Subcutaneous abdominal adipose tissue (tissue), 5 donors: ENCODE measurements at regions not wholly inside any gene's neighbourhood (a gene's known extent, or its start where the extent isn't known, plus 50 kb on each side); places are given as distances from the start of the nearest gene placed in this dataset.

Source experiments
- H3K27ac ChIP-seq: one replicate; pipeline ENCODE4 v1.7.0; 2013; ENCODE audit warnings: low read depth, mild to moderate bottlenecking, inconsistent platforms, low read length, moderate library complexity
- H3K27me3 ChIP-seq, 5 donors: one replicate each; pipeline ENCODE4 v1.7.0; 2013; ENCODE audit warnings: low read length in 5 of 5, inconsistent platforms in 1 of 5; ENCODE audit not compliant: control insufficient read depth in 5 of 5, insufficient read depth in 4 of 5
- H3K36me3 ChIP-seq, 5 donors: one replicate each; pipeline ENCODE4 v1.7.0; 2013; ENCODE audit warnings: low read length in 5 of 5; ENCODE audit not compliant: control insufficient read depth in 5 of 5, insufficient read depth in 5 of 5
- H3K4me1 ChIP-seq, 5 donors: one replicate each; pipeline ENCODE4 v1.7.0; 2013; ENCODE audit warnings: low read length in 5 of 5, mild to moderate bottlenecking in 3 of 5, moderate library complexity in 1 of 5; ENCODE audit not compliant: control insufficient read depth in 5 of 5, insufficient read depth in 5 of 5
- H3K4me3 ChIP-seq, 5 donors: one replicate each; pipeline ENCODE4 v1.7.0; 2013; ENCODE audit warnings: low read length in 5 of 5, low read depth in 1 of 5
- H3K9ac ChIP-seq, 5 donors: one replicate each; pipeline ENCODE4 v1.7.0; 2013; ENCODE audit warnings: low read length in 5 of 5, mild to moderate bottlenecking in 4 of 5, moderate library complexity in 3 of 5
- H3K9me3 ChIP-seq, 5 donors: one replicate each; pipeline ENCODE4 v1.7.0; 2013; ENCODE audit warnings: low read length in 5 of 5; ENCODE audit not compliant: control insufficient read depth in 5 of 5
- donor health status: healthy.
- donor health status: healthy.
- donor health status: healthy.
- donor health status: healthy.
- donor health status: healthy.

- Histone ChIP-seq H3K27ac (no peak overlapping the region), H3K27me3 (peaks cover 9 to 19% (median 13%) of the 10 kb centered on the region in 5 donors), H3K9ac (no peak overlapping the region), H3K4me1 (no peaks in the 10 kb centered on the region), H3K9me3 (no peaks in the 10 kb centered on the region), H3K4me3 (no peak overlapping the region), H3K36me3 (no peaks in the 10 kb centered on the region)
These were observed 214.3 kb upstream of the SHH start for GRCh38 chr7:156026603-156027002.

- Histone ChIP-seq H3K36me3 (no peaks in the 10 kb centered on the region), H3K27ac (no peak overlapping the region), H3K4me3 (no peak overlapping the region), H3K9ac (no peak overlapping the region), H3K27me3 (peaks cover 9 to 19% (median 12%) of the 10 kb centered on the region in 5 donors), H3K4me1 (no peaks in the 10 kb centered on the region), H3K9me3 (no peaks in the 10 kb centered on the region)
These were observed 213.9 kb upstream of the SHH start for GRCh38 chr7:156026076-156026600.

- Histone ChIP-seq H3K36me3 (no peaks in the 10 kb centered on the region), H3K9ac (no peak overlapping the region), H3K4me1 (no peaks in the 10 kb centered on the region), H3K27me3 (peaks cover 7 to 17% (median 9%) of the 10 kb centered on the region in 5 donors), H3K9me3 (no peaks in the 10 kb centered on the region), H3K27ac (no peak overlapping the region), H3K4me3 (no peak overlapping the region)
These were observed 213.4 kb upstream of the SHH start for GRCh38 chr7:156025675-156026074.

GRCh38 chr7:156024201-156024600 lies 211.9 kb upstream of the SHH start:
- peaks cover 0 to 7% (median 4%) of the 10 kb centered on the region in 5 donors for H3K9me3 ChIP-seq
- H3K4me3 ChIP-seq: no peak overlapping the region
- H3K9ac ChIP-seq: no peak overlapping the region
- no peak overlapping the region for H3K27ac ChIP-seq
- H3K4me1 ChIP-seq: no peaks in the 10 kb centered on the region
- H3K27me3 ChIP-seq: peaks cover 2 to 8% (median 7%) of the 10 kb centered on the region in 5 donors
- H3K36me3 ChIP-seq: no peaks in the 10 kb centered on the region

- no peaks in the 10 kb centered on the region for H3K4me1 ChIP-seq
These were observed 210.5 kb upstream of the SHH start for GRCh38 chr7:156022483-156023459.

GRCh38 chr7:156021471-156021870 lies 209.2 kb upstream of the SHH start:
- H3K4me1 ChIP-seq: no peaks in the 10 kb centered on the region
- H3K9ac ChIP-seq: no peak overlapping the region

More at GRCh38 chr7:156022483-156023459, 210.5 kb upstream of the SHH start:
- H3K9me3 ChIP-seq: peaks cover 0 to 9% (median 4%) of the 10 kb centered on the region in 5 donors
- no peak overlapping the region for H3K27ac ChIP-seq
- H3K9ac ChIP-seq: no peak overlapping the region
- no peak overlapping the region for H3K4me3 ChIP-seq
- peaks cover 0 to 7% (median 3%) of the 10 kb centered on the region in 5 donors for H3K27me3 ChIP-seq
- no peaks in the 10 kb centered on the region for H3K36me3 ChIP-seq

GRCh38 chr7:156020566-156020965 lies 208.3 kb upstream of the SHH start:
- H3K9me3 ChIP-seq: peaks cover 0 to 9% (median 4%) of the 10 kb centered on the region in 5 donors
- no peaks in the 10 kb centered on the region for H3K36me3 ChIP-seq
- no peaks in the 10 kb centered on the region for H3K4me1 ChIP-seq
- peaks cover 0 to 7% (median 2%) of the 10 kb centered on the region in 5 donors for H3K27me3 ChIP-seq
- H3K27ac ChIP-seq: no peak overlapping the region
- no peak overlapping the region for H3K9ac ChIP-seq
- no peak overlapping the region for H3K4me3 ChIP-seq

More at GRCh38 chr7:156021471-156021870, 209.2 kb upstream of the SHH start:
- Histone ChIP-seq H3K36me3 (no peaks in the 10 kb centered on the region), H3K27me3 (peaks cover 0 to 7% (median 2%) of the 10 kb centered on the region in 5 donors), H3K4me3 (no peak overlapping the region), H3K9me3 (peaks cover 0 to 9% (median 4%) of the 10 kb centered on the region in 5 donors), H3K27ac (no peak overlapping the region)

GRCh38 chr7:156019776-156020565 lies 207.7 kb upstream of the SHH start:
- Histone ChIP-seq H3K9me3 (peaks cover 0 to 12% (median 4%) of the 10 kb centered on the region in 5 donors), H3K9ac (no peak overlapping the region), H3K27ac (no peak overlapping the region), H3K4me3 (no peak overlapping the region), H3K4me1 (no peaks in the 10 kb centered on the region), H3K27me3 (peaks cover 0 to 7% (median 2%) of the 10 kb centered on the region in 5 donors), H3K36me3 (no peaks in the 10 kb centered on the region)

- H3K9me3 ChIP-seq: peaks cover 0 to 12% (median 4%) of the 10 kb centered on the region in 5 donors
- H3K36me3 ChIP-seq: no peaks in the 10 kb centered on the region
- no peaks in the 10 kb centered on the region for H3K4me1 ChIP-seq
- no peak overlapping the region for H3K4me3 ChIP-seq
- H3K27ac ChIP-seq: no peak overlapping the region
- peaks cover 0 to 7% (median 2%) of the 10 kb centered on the region in 5 donors for H3K27me3 ChIP-seq
- no peak overlapping the region for H3K9ac ChIP-seq
These were observed 207.0 kb upstream of the SHH start for GRCh38 chr7:156019308-156019707.
